ENCODE measurements at regions not wholly inside any gene's neighbourhood (a gene's known extent, or its start where the extent isn't known, plus 50 kb on each side); places are given as distances from the start of the nearest gene placed in this dataset.

- no peak overlapping the region for H3K4me3 ChIP-seq (ENCODE audit: low read length in 3 of 3)
- FAIRE-seq, result no peak
- H3K9ac ChIP-seq (ENCODE audit: low read length in 3 of 3), result no peak overlapping the region
- no peak overlapping the region for H3K27ac ChIP-seq (ENCODE audit: low read depth in 2 of 2, low read length in 2 of 2)
- no peak for DNase-seq
- intact Hi-C loops (cut with DNase I), result no loop called here
- no peak for TF ChIP-seq CTCF (IDR thresholded peaks at IDR 0.05; ENCODE audit: borderline replicate concordance, extremely low read depth, insufficient read depth)
- H3K4me1 ChIP-seq (ENCODE audit: control insufficient read depth in 2 of 3, insufficient read depth in 2 of 3, low read depth in 1 of 3, low read length in 3 of 3), result no peaks in the 10 kb centered on the region
- H3K9me3 ChIP-seq (ENCODE audit: control insufficient read depth in 2 of 3, insufficient read depth in 1 of 3, low read length in 3 of 3), result no peaks in the 10 kb centered on the region
- no peaks in the 10 kb centered on the region for H3K27me3 ChIP-seq (ENCODE audit: control insufficient read depth, insufficient read depth, low read length)
- no peaks in the 10 kb centered on the region for H3K36me3 ChIP-seq (ENCODE audit: control insufficient read depth in 2 of 3, insufficient read depth in 3 of 3, low read length in 3 of 3)
Observed at GRCh38 chr3:182514236-182514964, 278.9 kb upstream of the ATP11B start.

GRCh38 chr3:182516597-182517336 is 276.5 kb upstream of the ATP11B start:
- no peaks in the 10 kb centered on the region for H3K27me3 ChIP-seq (ENCODE audit: control insufficient read depth, insufficient read depth, low read length)
- H3K36me3 ChIP-seq (ENCODE audit: control insufficient read depth in 2 of 3, insufficient read depth in 3 of 3, low read length in 3 of 3), result no peaks in the 10 kb centered on the region
- no peaks in the 10 kb centered on the region for H3K4me1 ChIP-seq (ENCODE audit: control insufficient read depth in 2 of 3, insufficient read depth in 2 of 3, low read depth in 1 of 3, low read length in 3 of 3)
- FAIRE-seq (no peak), DNase-seq (no peak)
- H3K27ac ChIP-seq (ENCODE audit: low read depth in 2 of 2, low read length in 2 of 2), result no peak overlapping the region
- no peak overlapping the region for H3K9ac ChIP-seq (ENCODE audit: low read length in 3 of 3)
- intact Hi-C loops (cut with DNase I), result no loop called here
- H3K9me3 ChIP-seq (ENCODE audit: control insufficient read depth in 2 of 3, insufficient read depth in 1 of 3, low read length in 3 of 3), result no peaks in the 10 kb centered on the region
- H3K4me3 ChIP-seq (ENCODE audit: low read length in 3 of 3), result no peak overlapping the region
- TF ChIP-seq CTCF (IDR thresholded peaks at IDR 0.05; ENCODE audit: borderline replicate concordance, extremely low read depth, insufficient read depth), result no peak

- DNase-seq, result peak in 1 of 5 donors; percentile 9
- Histone ChIP-seq H3K27ac (ENCODE audit: low read depth in 2 of 2, low read length in 2 of 2) (no peak overlapping the region), H3K4me3 (ENCODE audit: low read length in 3 of 3) (no peak overlapping the region), H3K36me3 (ENCODE audit: control insufficient read depth in 2 of 3, insufficient read depth in 3 of 3, low read length in 3 of 3) (no peaks in the 10 kb centered on the region), H3K4me1 (ENCODE audit: control insufficient read depth in 2 of 3, insufficient read depth in 2 of 3, low read depth in 1 of 3, low read length in 3 of 3) (no peaks in the 10 kb centered on the region), H3K27me3 (ENCODE audit: control insufficient read depth, insufficient read depth, low read length) (no peaks in the 10 kb centered on the region), H3K9me3 (ENCODE audit: control insufficient read depth in 2 of 3, insufficient read depth in 1 of 3, low read length in 3 of 3) (no peaks in the 10 kb centered on the region), H3K9ac (ENCODE audit: low read length in 3 of 3) (no peak overlapping the region)
- TF ChIP-seq CTCF (IDR thresholded peaks at IDR 0.05; ENCODE audit: borderline replicate concordance, extremely low read depth, insufficient read depth), result no peak
- intact Hi-C loops (cut with DNase I), result no loop called here
- FAIRE-seq, result no peak
Observed at GRCh38 chr3:182519569-182519968, 273.7 kb upstream of the ATP11B start.

All from kidney (tissue), 13 donors.